ENCODE measurements at regions not wholly inside any gene's neighbourhood (a gene's known extent, or its start where the extent isn't known, plus 50 kb on each side); places are given as distances from the start of the nearest gene placed in this dataset.

DNA sequence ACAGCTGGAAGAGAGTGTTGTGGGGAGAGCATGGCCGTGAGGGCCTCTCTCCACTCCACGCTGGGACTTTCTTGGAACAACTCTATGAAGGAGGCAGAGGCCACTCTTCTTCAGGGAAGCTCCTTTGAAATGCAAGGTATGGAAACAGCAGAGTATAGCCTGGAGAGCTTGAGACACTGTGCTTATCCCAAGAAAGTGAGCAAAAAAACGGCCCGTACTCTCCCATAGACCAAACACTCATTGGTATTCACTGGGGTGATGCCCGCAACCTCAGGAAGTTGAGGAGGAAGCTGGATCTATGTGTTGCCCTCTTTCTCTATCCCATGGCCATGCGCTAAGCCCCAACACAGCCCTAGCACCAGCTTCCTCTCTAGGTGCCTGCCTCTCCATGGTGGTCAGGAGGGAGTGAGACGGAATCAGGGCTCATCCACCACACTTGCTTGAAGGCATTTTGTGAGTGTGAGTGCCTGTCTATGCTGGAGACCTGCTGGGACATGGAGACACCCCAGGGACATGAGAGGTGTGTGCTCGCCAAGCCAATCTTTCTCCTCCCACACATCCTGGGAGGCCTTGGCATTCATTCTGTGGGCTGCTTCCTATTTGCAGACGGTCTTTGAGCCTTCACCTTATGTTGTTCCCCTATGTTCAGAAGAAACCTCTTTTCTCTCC, 616.6 kb downstream of the IRX1 start:
- no peak for DNase-seq
- intact Hi-C loops (cut with DNase I), result no loop called here

DNA sequence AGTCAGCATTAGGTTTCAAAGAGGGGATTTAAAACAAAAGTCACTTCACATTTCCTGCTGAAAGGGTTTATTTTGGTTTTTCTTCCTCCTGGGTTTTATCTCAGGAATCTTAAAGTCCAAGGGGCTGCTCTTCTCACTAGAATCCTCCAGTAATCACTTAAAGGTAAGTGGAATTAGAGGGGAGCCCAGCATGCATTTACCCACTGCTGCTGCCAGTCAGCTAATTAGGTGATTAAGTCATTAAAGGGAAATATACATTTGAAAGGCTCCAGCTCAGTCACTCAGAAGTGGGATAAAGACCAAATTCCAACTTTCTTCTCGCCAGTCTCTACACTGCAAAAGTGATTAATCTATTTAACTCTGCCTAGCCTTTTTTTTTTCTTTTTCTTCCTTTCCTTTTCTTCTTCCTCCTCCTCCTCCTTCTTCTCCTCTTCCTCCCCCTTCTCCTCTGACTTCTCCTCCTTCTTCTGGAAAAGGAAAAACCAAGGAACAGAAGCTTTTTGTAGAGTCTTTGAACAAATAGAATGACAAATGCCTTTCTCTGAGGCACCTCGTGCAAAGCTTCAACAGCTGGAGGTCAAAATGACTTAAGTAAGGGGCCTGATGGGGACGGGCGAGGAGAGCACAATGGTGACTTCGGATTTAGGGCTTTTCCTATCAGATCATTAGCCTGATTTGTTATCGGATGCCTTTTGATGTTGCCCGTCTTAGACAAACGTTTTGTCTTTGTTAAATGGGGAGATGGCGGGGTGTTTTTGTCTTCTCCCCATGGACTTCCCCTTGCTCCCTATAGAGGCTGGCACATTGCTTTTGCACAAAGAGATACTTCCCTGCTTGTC, 617.6 kb downstream of the IRX1 start:
- no peak overlapping the region for H3K4me3 ChIP-seq
- TF ChIP-seq POLR2A (IDR thresholded peaks at IDR 0.05) (no peak), EP300 (IDR thresholded peaks at IDR 0.05) (no peak)
- TF ChIP-seq, protein P1, sequence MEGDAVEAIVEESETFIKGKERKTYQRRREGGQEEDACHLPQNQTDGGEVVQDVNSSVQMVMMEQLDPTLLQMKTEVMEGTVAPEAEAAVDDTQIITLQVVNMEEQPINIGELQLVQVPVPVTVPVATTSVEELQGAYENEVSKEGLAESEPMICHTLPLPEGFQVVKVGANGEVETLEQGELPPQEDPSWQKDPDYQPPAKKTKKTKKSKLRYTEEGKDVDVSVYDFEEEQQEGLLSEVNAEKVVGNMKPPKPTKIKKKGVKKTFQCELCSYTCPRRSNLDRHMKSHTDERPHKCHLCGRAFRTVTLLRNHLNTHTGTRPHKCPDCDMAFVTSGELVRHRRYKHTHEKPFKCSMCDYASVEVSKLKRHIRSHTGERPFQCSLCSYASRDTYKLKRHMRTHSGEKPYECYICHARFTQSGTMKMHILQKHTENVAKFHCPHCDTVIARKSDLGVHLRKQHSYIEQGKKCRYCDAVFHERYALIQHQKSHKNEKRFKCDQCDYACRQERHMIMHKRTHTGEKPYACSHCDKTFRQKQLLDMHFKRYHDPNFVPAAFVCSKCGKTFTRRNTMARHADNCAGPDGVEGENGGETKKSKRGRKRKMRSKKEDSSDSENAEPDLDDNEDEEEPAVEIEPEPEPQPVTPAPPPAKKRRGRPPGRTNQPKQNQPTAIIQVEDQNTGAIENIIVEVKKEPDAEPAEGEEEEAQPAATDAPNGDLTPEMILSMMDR (IDR thresholded peaks at IDR 0.05), result no peak
- intact Hi-C loops (cut with DNase I), result no loop called here
- no peaks in the 10 kb centered on the region for H3K27me3 ChIP-seq
- H3K27ac ChIP-seq, result no peak overlapping the region
- no peak for DNase-seq
- 28 to 38% (median 35%) methylated on average over 9 of the region's 9 CpGs for WGBS, 3 donors
- no peaks in the 10 kb centered on the region for H3K36me3 ChIP-seq
- no peaks in the 10 kb centered on the region for H3K9me3 ChIP-seq
- no peaks in the 10 kb centered on the region for H3K4me1 ChIP-seq (ENCODE audit: insufficient read depth)

More for the DNA sequence above, 616.6 kb downstream of the IRX1 start:
- Histone ChIP-seq H3K4me1 (ENCODE audit: insufficient read depth) (no peaks in the 10 kb centered on the region), H3K4me3 (no peak overlapping the region), H3K27ac (no peak overlapping the region), H3K27me3 (no peaks in the 10 kb centered on the region), H3K9me3 (no peaks in the 10 kb centered on the region), H3K36me3 (no peaks in the 10 kb centered on the region)
- 79 to 82% (median 81%) methylated on average over 9 of the region's 9 CpGs for WGBS, 3 donors
- TF ChIP-seq, protein P1 (IDR thresholded peaks at IDR 0.05), result no peak
- TF ChIP-seq EP300 (IDR thresholded peaks at IDR 0.05) (no peak), POLR2A (IDR thresholded peaks at IDR 0.05) (no peak)

DNA sequence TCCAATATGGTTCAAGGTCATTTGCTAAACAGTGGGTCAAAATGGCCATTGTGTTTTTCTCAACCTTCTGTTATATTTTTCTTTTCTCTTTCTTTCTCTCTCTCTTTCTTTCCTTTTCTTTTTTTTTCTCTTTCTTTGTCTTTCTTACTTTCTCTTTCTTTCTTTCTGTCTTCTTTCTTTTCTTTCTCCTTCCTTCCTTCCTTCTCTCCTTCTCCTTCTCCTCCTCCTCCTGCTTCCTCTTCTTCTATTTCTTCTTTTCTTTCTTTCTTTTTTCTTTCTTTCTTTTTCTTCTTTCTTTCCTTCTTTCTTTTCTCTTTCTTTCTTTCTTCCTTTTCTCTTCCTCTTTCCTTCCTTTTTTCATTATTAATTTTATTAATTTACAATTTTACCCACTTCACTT, 619.5 kb downstream of the IRX1 start:
- TF ChIP-seq POLR2A (IDR thresholded peaks at IDR 0.05) (no peak), EP300 (IDR thresholded peaks at IDR 0.05) (no peak)
- TF ChIP-seq, protein P1 (IDR thresholded peaks at IDR 0.05), result no peak
- Histone ChIP-seq H3K27me3 (no peaks in the 10 kb centered on the region), H3K36me3 (no peaks in the 10 kb centered on the region), H3K4me3 (no peak overlapping the region), H3K4me1 (ENCODE audit: insufficient read depth) (no peaks in the 10 kb centered on the region), H3K27ac (no peak overlapping the region), H3K9me3 (no peaks in the 10 kb centered on the region)
- no peak for DNase-seq
- intact Hi-C loops (cut with DNase I), result no loop called here

DNA sequence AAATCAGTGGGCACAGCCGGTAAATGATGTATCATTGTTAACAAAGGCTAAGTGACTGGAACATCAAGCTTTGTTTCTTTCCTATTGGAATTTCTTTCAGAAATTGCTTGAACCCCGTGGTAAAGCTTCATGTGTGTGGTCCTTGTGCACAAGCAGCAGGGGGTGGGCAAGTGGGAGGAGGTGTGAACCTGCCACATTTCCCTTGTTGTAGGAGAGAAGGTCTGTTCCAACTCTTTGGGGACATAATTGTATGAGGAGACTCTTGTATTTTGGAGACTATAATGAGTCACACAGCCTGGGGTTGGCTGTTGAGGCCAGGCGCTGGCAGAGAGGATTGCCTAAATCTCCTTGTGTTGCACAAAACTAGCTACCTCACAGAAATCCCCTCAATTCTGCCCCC, 620.5 kb downstream of the IRX1 start:
- DNase-seq, result no peak
- Histone ChIP-seq H3K9me3 (no peaks in the 10 kb centered on the region), H3K4me1 (ENCODE audit: insufficient read depth) (no peaks in the 10 kb centered on the region), H3K27ac (no peak overlapping the region), H3K4me3 (no peak overlapping the region), H3K27me3 (no peaks in the 10 kb centered on the region), H3K36me3 (no peaks in the 10 kb centered on the region)
- no peak for TF ChIP-seq POLR2A (IDR thresholded peaks at IDR 0.05)
- intact Hi-C loops (cut with DNase I), result no loop called here
- 80 to 82% (median 81%) methylated on average over 3 of the region's 3 CpGs for WGBS, 3 donors

DNA sequence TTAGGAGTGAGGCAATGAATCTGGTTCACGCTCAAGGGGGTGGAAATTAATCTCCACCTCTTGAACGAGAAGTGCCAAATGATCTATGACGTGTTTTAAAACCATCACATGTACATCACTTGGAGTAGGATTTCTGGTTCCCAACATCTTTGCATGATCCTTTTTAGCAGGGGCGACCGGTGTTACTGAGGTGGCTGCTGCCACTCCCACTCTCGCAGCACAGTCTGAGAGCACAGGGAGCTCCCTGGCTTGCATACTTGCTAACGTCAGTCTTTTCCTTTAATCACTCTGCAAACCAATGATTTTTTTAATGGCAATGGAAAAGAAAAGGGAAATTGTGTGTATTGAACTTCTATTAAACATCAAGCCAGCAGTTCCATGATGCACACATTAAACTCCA, 624.4 kb downstream of the IRX1 start:
- 79 to 86% (median 80%) methylated on average over 7 of the region's 7 CpGs for WGBS, 3 donors
- TF ChIP-seq, protein P1 (IDR thresholded peaks at IDR 0.05), result no peak
- no peak for TF ChIP-seq EP300 (IDR thresholded peaks at IDR 0.05)
- TF ChIP-seq POLR2A (IDR thresholded peaks at IDR 0.05), result no peak
- Histone ChIP-seq H3K27me3 (no peaks in the 10 kb centered on the region), H3K4me1 (ENCODE audit: insufficient read depth) (no peaks in the 10 kb centered on the region), H3K27ac (no peak overlapping the region), H3K36me3 (no peaks in the 10 kb centered on the region), H3K9me3 (no peaks in the 10 kb centered on the region), H3K4me3 (no peak overlapping the region)
- no peak for DNase-seq
- intact Hi-C loops (cut with DNase I), result no loop called here

All from ovary (tissue), 7 donors.